Testis (tissue), 2 donors: ENCODE measurements at regions not wholly inside any gene's neighbourhood (a gene's known extent, or its start where the extent isn't known, plus 50 kb on each side); places are given as distances from the start of the nearest gene placed in this dataset.

Experiments
- POLR2A ChIP-seq: fragments of 450-650 bp; IDR thresholded peaks from one replicate; pipeline ENCODE4 v1.6.1; 2017; ENCODE audit warnings: antibody characterized with exemption, mild to moderate bottlenecking, moderate library complexity
- TF ChIP-seq, protein P1 (sequence below), 3 experiments: fragments of 450-650 bp in 2 of 3; fragments of 200-600 bp in 1 of 3; sonication (generic) in 1 of 3; IDR thresholded peaks; one replicate each; pipeline ENCODE4 v1.5.1; 2016 to 2019; ENCODE audit warnings: antibody characterized with exemption in 3 of 3, mild to moderate bottlenecking in 2 of 3, moderate library complexity in 1 of 3

DNA sequence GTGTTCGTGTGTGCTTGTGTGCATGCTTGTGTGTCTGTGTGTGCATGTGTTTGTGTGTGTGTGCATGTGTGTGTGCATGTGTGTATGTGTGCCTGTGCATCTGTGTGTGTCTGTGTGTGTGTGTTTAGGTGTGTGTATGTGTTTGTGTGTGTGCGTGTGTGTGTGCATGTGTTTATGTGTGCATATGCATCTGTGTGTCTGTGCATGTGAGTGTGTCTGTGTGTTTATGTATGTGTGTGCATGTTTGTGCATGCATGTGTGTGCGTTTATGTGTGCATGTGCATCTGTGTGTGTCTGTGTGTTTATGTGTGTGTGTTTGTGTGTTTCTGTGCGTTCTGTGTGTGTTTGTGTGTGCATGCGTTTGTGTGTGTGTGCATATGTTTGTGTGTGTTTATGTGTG is 106.6 kb upstream of the TNRC6C start:
- TF ChIP-seq, protein P1, sequence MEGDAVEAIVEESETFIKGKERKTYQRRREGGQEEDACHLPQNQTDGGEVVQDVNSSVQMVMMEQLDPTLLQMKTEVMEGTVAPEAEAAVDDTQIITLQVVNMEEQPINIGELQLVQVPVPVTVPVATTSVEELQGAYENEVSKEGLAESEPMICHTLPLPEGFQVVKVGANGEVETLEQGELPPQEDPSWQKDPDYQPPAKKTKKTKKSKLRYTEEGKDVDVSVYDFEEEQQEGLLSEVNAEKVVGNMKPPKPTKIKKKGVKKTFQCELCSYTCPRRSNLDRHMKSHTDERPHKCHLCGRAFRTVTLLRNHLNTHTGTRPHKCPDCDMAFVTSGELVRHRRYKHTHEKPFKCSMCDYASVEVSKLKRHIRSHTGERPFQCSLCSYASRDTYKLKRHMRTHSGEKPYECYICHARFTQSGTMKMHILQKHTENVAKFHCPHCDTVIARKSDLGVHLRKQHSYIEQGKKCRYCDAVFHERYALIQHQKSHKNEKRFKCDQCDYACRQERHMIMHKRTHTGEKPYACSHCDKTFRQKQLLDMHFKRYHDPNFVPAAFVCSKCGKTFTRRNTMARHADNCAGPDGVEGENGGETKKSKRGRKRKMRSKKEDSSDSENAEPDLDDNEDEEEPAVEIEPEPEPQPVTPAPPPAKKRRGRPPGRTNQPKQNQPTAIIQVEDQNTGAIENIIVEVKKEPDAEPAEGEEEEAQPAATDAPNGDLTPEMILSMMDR (IDR thresholded peaks at IDR 0.05): no peak
- no peak for TF ChIP-seq POLR2A
